ENCODE measurements at regions not wholly inside any gene's neighbourhood (a gene's known extent, or its start where the extent isn't known, plus 50 kb on each side); places are given as distances from the start of the nearest gene placed in this dataset.

DNA sequence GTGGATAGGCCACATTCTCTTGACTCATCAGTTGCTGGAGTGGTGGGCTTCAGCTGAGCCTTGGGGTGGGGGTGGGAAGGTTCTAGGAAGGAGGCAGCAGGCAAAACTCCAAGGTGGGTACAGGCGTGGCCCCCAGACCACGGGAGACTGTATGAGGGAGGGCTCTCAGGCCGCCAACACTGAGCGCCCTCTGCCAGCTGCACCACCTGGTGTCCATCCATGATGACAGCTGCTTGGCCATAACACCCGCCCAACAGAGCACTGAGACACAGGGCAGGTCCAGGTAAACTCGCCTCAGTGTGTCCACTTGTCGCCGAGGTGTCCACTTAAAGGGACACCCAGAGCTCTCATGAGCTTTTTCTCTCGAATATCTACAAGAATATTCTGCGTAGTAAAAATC, 133.5 kb downstream of the C16orf95 start:
- no peak overlapping the region for H3K4me3 Mint-ChIP-seq (ENCODE audit: unreplicated experiment)
- TF ChIP-seq, protein P1, sequence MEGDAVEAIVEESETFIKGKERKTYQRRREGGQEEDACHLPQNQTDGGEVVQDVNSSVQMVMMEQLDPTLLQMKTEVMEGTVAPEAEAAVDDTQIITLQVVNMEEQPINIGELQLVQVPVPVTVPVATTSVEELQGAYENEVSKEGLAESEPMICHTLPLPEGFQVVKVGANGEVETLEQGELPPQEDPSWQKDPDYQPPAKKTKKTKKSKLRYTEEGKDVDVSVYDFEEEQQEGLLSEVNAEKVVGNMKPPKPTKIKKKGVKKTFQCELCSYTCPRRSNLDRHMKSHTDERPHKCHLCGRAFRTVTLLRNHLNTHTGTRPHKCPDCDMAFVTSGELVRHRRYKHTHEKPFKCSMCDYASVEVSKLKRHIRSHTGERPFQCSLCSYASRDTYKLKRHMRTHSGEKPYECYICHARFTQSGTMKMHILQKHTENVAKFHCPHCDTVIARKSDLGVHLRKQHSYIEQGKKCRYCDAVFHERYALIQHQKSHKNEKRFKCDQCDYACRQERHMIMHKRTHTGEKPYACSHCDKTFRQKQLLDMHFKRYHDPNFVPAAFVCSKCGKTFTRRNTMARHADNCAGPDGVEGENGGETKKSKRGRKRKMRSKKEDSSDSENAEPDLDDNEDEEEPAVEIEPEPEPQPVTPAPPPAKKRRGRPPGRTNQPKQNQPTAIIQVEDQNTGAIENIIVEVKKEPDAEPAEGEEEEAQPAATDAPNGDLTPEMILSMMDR (IDR thresholded peaks at IDR 0.05), result no peak
- no peaks in the 10 kb centered on the region for H3K9me3 Mint-ChIP-seq (ENCODE audit: low read depth)
- DNase-seq (ENCODE audit: low spot score), result no peak
- H3K27me3 Mint-ChIP-seq (ENCODE audit: low read depth), result no peaks in the 10 kb centered on the region
- H3K27ac Mint-ChIP-seq (ENCODE audit: unreplicated experiment), result no peak overlapping the region
- H3K36me3 Mint-ChIP-seq (ENCODE audit: low read depth), result no peaks in the 10 kb centered on the region
- peaks cover 49% of the 10 kb centered on the region for H3K4me1 Mint-ChIP-seq (ENCODE audit: low read depth)

DNA sequence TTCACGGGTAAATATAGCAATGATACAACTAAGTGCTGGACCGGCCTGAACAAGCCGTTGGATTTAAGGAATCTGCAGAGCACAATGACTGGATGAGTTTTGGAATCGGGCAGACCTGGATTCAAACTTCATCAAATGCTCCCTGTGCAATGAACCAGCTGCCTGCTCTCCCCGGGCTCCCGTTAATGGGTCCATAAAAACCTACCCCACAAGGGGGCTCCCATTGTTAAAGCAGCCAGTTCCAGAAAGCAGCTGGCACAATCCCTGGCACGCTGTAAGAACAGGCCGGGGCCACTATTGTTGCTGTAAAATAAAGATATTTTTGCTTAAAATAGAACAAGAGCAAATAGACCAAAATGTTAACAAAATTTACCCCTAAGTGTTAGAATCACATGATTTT, 131.9 kb downstream of the C16orf95 start:
- Mint-ChIP-seq H3K27ac (ENCODE audit: unreplicated experiment) (no peak overlapping the region), H3K9me3 (ENCODE audit: low read depth) (peaks cover 3% of the 10 kb centered on the region)

DNA sequence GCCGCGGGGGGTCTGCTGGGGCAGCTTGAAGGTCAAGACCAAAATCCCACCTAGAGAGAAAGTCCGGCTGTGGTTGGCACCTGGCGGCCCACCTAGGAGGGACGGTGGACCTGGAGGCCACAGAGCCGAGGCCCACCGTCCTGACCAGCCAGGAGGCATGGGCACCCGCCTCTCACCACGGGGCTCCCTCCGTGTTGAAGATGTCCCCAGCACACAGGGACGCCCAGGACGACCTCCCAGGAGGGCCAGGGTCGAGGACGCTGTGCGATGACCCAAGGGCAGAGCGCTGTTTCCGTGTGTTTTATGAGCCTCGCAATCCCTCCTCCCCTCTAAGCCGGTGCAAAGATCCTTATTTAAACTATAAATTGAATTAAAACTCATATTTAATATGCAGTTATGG, 131.2 kb downstream of the C16orf95 start:
- H3K36me3 Mint-ChIP-seq (ENCODE audit: low read depth), result no peaks in the 10 kb centered on the region
- no peak overlapping the region for H3K4me3 Mint-ChIP-seq (ENCODE audit: unreplicated experiment)
- H3K9me3 Mint-ChIP-seq (ENCODE audit: low read depth), result peaks cover 6% of the 10 kb centered on the region
- TF ChIP-seq, protein P1 (IDR thresholded peaks at IDR 0.05), result no peak
- no peaks in the 10 kb centered on the region for H3K27me3 Mint-ChIP-seq (ENCODE audit: low read depth)
- no peak overlapping the region for H3K27ac Mint-ChIP-seq (ENCODE audit: unreplicated experiment)
- DNase-seq (ENCODE audit: low spot score), result no peak
- peaks cover 30% of the 10 kb centered on the region for H3K4me1 Mint-ChIP-seq (ENCODE audit: low read depth)

More for the DNA sequence above, 131.9 kb downstream of the C16orf95 start:
- Mint-ChIP-seq H3K4me3 (ENCODE audit: unreplicated experiment) (no peak overlapping the region), H3K27me3 (ENCODE audit: low read depth) (no peaks in the 10 kb centered on the region), H3K36me3 (ENCODE audit: low read depth) (no peaks in the 10 kb centered on the region), H3K4me1 (ENCODE audit: low read depth) (peaks cover 33% of the 10 kb centered on the region)
- DNase-seq (ENCODE audit: low spot score), result no peak
- TF ChIP-seq, protein P1 (IDR thresholded peaks at IDR 0.05), result peak; percentile 55

GRCh38 chr16:87186446-87186845, 130.7 kb downstream of the C16orf95 start:
- Mint-ChIP-seq H3K4me3 (ENCODE audit: unreplicated experiment) (no peak overlapping the region), H3K27me3 (ENCODE audit: low read depth) (no peaks in the 10 kb centered on the region), H3K27ac (ENCODE audit: unreplicated experiment) (peak overlapping the region; percentile 34), H3K36me3 (ENCODE audit: low read depth) (no peaks in the 10 kb centered on the region), H3K4me1 (ENCODE audit: low read depth) (peaks cover 30% of the 10 kb centered on the region), H3K9me3 (ENCODE audit: low read depth) (peaks cover 6% of the 10 kb centered on the region)
- DNase-seq (ENCODE audit: low spot score), result no peak
- TF ChIP-seq, protein P1 (IDR thresholded peaks at IDR 0.05), result no peak

GRCh38 chr16:87186876-87187533, 130.2 kb downstream of the C16orf95 start:
- Mint-ChIP-seq H3K4me3 (ENCODE audit: unreplicated experiment) (no peak overlapping the region), H3K4me1 (ENCODE audit: low read depth) (peaks cover 32% of the 10 kb centered on the region), H3K27me3 (ENCODE audit: low read depth) (no peaks in the 10 kb centered on the region), H3K36me3 (ENCODE audit: low read depth) (no peaks in the 10 kb centered on the region), H3K27ac (ENCODE audit: unreplicated experiment) (no peak overlapping the region), H3K9me3 (ENCODE audit: low read depth) (peaks cover 6% of the 10 kb centered on the region)
- TF ChIP-seq, protein P1 (IDR thresholded peaks at IDR 0.05), result no peak
- no peak for DNase-seq (ENCODE audit: low spot score)
